H9 (cell line): ENCODE measurements at regions not wholly inside any gene's neighbourhood (a gene's known extent, or its start where the extent isn't known, plus 50 kb on each side); places are given as distances from the start of the nearest gene placed in this dataset.

Experiments used
- DNase-seq: peaks from one replicate; pipeline ENCODE4 v3.0.0-alpha.2; 2017
- H2AFZ ChIP-seq: one replicate; pipeline ENCODE4 v1.6.1; 2013; ENCODE audit warnings: mild to moderate bottlenecking, low read length, control low read depth, moderate library complexity
- H2AK5ac ChIP-seq: 2 replicates; pipeline ENCODE4 v1.6.1; 2013; ENCODE audit warnings: low read length, control low read depth, mixed read lengths; ENCODE audit not compliant: insufficient read length
- H2BK120ac ChIP-seq: one replicate; pipeline ENCODE4 v1.6.1; 2013; ENCODE audit warnings: low read depth, mild to moderate bottlenecking, low read length, control low read depth, inconsistent platforms; ENCODE audit not compliant: poor library complexity, severe bottlenecking
- H2BK12ac ChIP-seq: 2 replicates; pipeline ENCODE4 v1.6.1; 2013; ENCODE audit warnings: low read length, control low read depth, mixed read lengths, low read depth; ENCODE audit not compliant: insufficient read length
- H2BK15ac ChIP-seq: 2 replicates; pipeline ENCODE4 v1.6.1; 2013; ENCODE audit warnings: low read depth, low read length, control low read depth
- H2BK20ac ChIP-seq: one replicate; pipeline ENCODE4 v1.6.1; 2013; ENCODE audit warnings: low read depth, mild to moderate bottlenecking, low read length, control low read depth, inconsistent platforms; ENCODE audit not compliant: poor library complexity, severe bottlenecking
- H2BK5ac ChIP-seq: 2 replicates; pipeline ENCODE4 v1.6.1; 2013; ENCODE audit warnings: low read length, control low read depth, mixed read lengths; ENCODE audit not compliant: insufficient read length
- H3K14ac ChIP-seq: 2 replicates; pipeline ENCODE4 v1.6.1; 2013; ENCODE audit warnings: low read length, control low read depth; ENCODE audit not compliant: insufficient read depth
- H3K18ac ChIP-seq: 2 replicates; pipeline ENCODE4 v1.6.1; 2013; ENCODE audit warnings: low read depth, mild to moderate bottlenecking, mixed read lengths, low read length, control low read depth; ENCODE audit not compliant: insufficient read length
- H3K23ac ChIP-seq: 2 replicates; pipeline ENCODE4 v1.6.1; 2013; ENCODE audit warnings: low read length, control low read depth, mixed read lengths, low read depth; ENCODE audit not compliant: insufficient read length
- H3K23me2 ChIP-seq: 2 replicates; pipeline ENCODE4 v1.6.1; 2013; ENCODE audit warnings: low read depth, mild to moderate bottlenecking, mixed read lengths, low read length, control low read depth; ENCODE audit not compliant: insufficient read length, poor library complexity, severe bottlenecking
- H3K27ac ChIP-seq: 2 replicates; pipeline ENCODE4 v1.5.1; 2013; ENCODE audit warnings: low read length, control low read depth, mixed read lengths, low read depth; ENCODE audit not compliant: insufficient read length
- H3K27me3 ChIP-seq: 2 replicates; pipeline ENCODE4 v1.6.1; 2013; ENCODE audit warnings: low read length, control low read depth, inconsistent platforms; ENCODE audit not compliant: insufficient read depth
- H3K4ac ChIP-seq: 2 replicates; pipeline ENCODE4 v1.6.1; 2013; ENCODE audit warnings: low read depth, mild to moderate bottlenecking, control low read depth, inconsistent platforms, low read length, moderate library complexity
- H3K4me1 ChIP-seq: 2 replicates; pipeline ENCODE4 v1.6.1; 2013; ENCODE audit warnings: low read length, control low read depth, inconsistent platforms; ENCODE audit not compliant: insufficient read depth
- H3K4me2 ChIP-seq: 2 replicates; pipeline ENCODE4 v1.6.1; 2013; ENCODE audit warnings: low read length, control low read depth, mixed read lengths; ENCODE audit not compliant: insufficient read length, insufficient read depth
- H3K56ac ChIP-seq: 2 replicates; pipeline ENCODE4 v1.6.1; 2013; ENCODE audit warnings: low read depth, mild to moderate bottlenecking, mixed read lengths, low read length, control low read depth; ENCODE audit not compliant: insufficient read length
- H3K79me1 ChIP-seq: 2 replicates; pipeline ENCODE4 v1.6.1; 2013; ENCODE audit warnings: low read depth, mild to moderate bottlenecking, moderate library complexity, low read length, control low read depth, inconsistent platforms; ENCODE audit not compliant: insufficient read depth, poor library complexity, severe bottlenecking
- H3K79me2 ChIP-seq: 2 replicates; pipeline ENCODE4 v1.6.1; 2013; ENCODE audit warnings: low read length, control low read depth, inconsistent platforms; ENCODE audit not compliant: insufficient read depth
- H3K9ac ChIP-seq: 2 replicates; pipeline ENCODE4 v1.6.1; 2013; ENCODE audit warnings: low read length, control low read depth, mixed read lengths; ENCODE audit not compliant: insufficient read length; ENCODE audit errors: extremely low read depth
- H3K9me3 ChIP-seq: one replicate; pipeline ENCODE4 v1.6.1; 2013; ENCODE audit warnings: low read depth, low read length, inconsistent platforms; ENCODE audit not compliant: control insufficient read depth
- H3T11ph ChIP-seq: one replicate; pipeline ENCODE4 v1.6.1; 2013; ENCODE audit warnings: mild to moderate bottlenecking, low read length, control low read depth, inconsistent platforms
- H4K20me1 ChIP-seq: one replicate; pipeline ENCODE4 v1.6.1; 2013; ENCODE audit not compliant: control insufficient read depth, insufficient read length, insufficient read depth
- H4K5ac ChIP-seq: 2 replicates; pipeline ENCODE4 v1.6.1; 2013; ENCODE audit warnings: low read depth, mild to moderate bottlenecking, mixed read lengths, low read length, control low read depth; ENCODE audit not compliant: insufficient read length
- H4K8ac ChIP-seq: replicated peaks from 2 replicates; pipeline ENCODE4 v1.6.1; 2013; ENCODE audit warnings: low read length, control low read depth, mixed read lengths, low read depth; ENCODE audit not compliant: insufficient read length
- H4K91ac ChIP-seq: 2 replicates; pipeline ENCODE4 v1.6.1; 2013; ENCODE audit warnings: low read depth, mild to moderate bottlenecking, moderate library complexity, mixed read lengths, low read length, control low read depth; ENCODE audit not compliant: insufficient read length
- H3K27ac Mint-ChIP-seq, 3 experiments: 2 replicates in 2 of 3; 3 replicates in 1 of 3; pipeline ENCODE4 v1.8.0; 2020 to 2021; ENCODE audit warnings: mixed read lengths in 3 of 3, mild to moderate bottlenecking in 1 of 3, moderate library complexity in 1 of 3
- H3K27me3 Mint-ChIP-seq: 2 replicates; pipeline ENCODE4 v1.8.0; 2021; ENCODE audit warnings: low read depth, mild to moderate bottlenecking, moderate library complexity, mixed read lengths
- H3K36me3 Mint-ChIP-seq, 3 experiments: 2 replicates in 2 of 3; 3 replicates in 1 of 3; pipeline ENCODE4 v1.8.0; 2020 to 2021; ENCODE audit warnings: low read depth in 3 of 3, mixed read lengths in 3 of 3; ENCODE audit not compliant: insufficient read depth in 1 of 3
- H3K4me1 Mint-ChIP-seq, 2 experiments: 2 replicates each; pipeline ENCODE4 v1.8.0; 2020; ENCODE audit warnings: mixed read lengths in 2 of 2
- H3K4me3 Mint-ChIP-seq, 2 experiments: 2 replicates in 1 of 2; 3 replicates in 1 of 2; pipeline ENCODE4 v1.8.0; 2020 to 2021; ENCODE audit warnings: mild to moderate bottlenecking in 2 of 2, mixed read lengths in 2 of 2, moderate library complexity in 1 of 2
- H3K9me3 Mint-ChIP-seq, 2 experiments: 2 replicates in 1 of 2; 3 replicates in 1 of 2; pipeline ENCODE4 v1.8.0; 2020; ENCODE audit warnings: mild to moderate bottlenecking in 2 of 2, mixed read lengths in 2 of 2, moderate library complexity in 1 of 2
- WGBS: extraction: QIAGEN DNeasy Blood & Tissue Kit; methylation state at CpG from one replicate; pipeline ENCODE4 v1.1.7; 2013; ENCODE audit warnings: missing lambda C conversion rate, low lambda C conversion rate, mixed read lengths; ENCODE audit not compliant: insufficient read length; ENCODE audit errors: extremely low coverage; 5-methylcytosine and 5-hydroxymethylcytosine counted together
- TF ChIP-seq, protein P1 (sequence below): fragments of 200-600 bp; sonication (generic); conservative IDR thresholded peaks from 3 replicates; pipeline ENCODE4 v1.8.0; 2021; ENCODE audit warnings: antibody characterized with exemption, mild to moderate bottlenecking

DNA sequence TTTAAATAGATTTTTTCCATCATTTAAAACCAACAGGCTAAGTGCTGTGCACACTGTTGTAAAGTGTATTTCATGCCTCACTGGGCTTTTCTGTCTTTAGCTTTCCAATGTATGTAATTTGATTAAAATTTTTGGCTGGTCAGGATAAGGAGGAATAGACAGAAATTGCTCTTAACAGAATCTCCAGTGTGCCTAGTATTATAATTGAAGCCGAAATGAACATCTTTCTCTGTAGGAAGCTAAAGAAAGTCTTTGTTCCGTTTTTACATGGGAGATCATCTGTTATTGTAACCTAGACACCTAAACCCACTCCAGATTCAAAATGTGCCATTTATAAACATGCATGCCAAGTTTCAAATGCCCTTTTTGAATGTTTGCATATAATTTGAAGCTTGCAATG lies 54.5 kb upstream of the SMIM15 start:
- Histone ChIP-seq H3K18ac (no peak overlapping the region), H3K27ac (no peak overlapping the region), H2BK20ac (no peak overlapping the region), H3K56ac (no peak overlapping the region), H3K9me3 (no peaks in the 10 kb centered on the region), H4K20me1 (no peaks in the 10 kb centered on the region), H4K8ac (no peak overlapping the region), H3K14ac (no peak overlapping the region), H3K9ac (no peak overlapping the region), H3K4me1 (no peaks in the 10 kb centered on the region), H4K91ac (no peak overlapping the region), H3K4me2 (no peak overlapping the region), H4K5ac (no peak overlapping the region), H2AFZ (no peak overlapping the region), H3K27me3 (0 out of 2 replicates have a peak, but pooled peaks cover 2% of the 10 kb centered on the region), H3K4ac (no peak overlapping the region), H2BK12ac (no peak overlapping the region), H3K23me2 (no peaks in the 10 kb centered on the region), H2BK5ac (no peak overlapping the region), H3K79me2 (no peaks in the 10 kb centered on the region), H2BK120ac (no peak overlapping the region), H3K79me1 (no peaks in the 10 kb centered on the region), H3T11ph (no peak overlapping the region), H3K23ac (no peak overlapping the region), H2AK5ac (no peak overlapping the region), H2BK15ac (no peak overlapping the region)
- TF ChIP-seq, protein P1, sequence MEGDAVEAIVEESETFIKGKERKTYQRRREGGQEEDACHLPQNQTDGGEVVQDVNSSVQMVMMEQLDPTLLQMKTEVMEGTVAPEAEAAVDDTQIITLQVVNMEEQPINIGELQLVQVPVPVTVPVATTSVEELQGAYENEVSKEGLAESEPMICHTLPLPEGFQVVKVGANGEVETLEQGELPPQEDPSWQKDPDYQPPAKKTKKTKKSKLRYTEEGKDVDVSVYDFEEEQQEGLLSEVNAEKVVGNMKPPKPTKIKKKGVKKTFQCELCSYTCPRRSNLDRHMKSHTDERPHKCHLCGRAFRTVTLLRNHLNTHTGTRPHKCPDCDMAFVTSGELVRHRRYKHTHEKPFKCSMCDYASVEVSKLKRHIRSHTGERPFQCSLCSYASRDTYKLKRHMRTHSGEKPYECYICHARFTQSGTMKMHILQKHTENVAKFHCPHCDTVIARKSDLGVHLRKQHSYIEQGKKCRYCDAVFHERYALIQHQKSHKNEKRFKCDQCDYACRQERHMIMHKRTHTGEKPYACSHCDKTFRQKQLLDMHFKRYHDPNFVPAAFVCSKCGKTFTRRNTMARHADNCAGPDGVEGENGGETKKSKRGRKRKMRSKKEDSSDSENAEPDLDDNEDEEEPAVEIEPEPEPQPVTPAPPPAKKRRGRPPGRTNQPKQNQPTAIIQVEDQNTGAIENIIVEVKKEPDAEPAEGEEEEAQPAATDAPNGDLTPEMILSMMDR = no peak
- Mint-ChIP-seq H3K27me3 (peaks cover 5% of the 10 kb centered on the region), H3K36me3 (no peaks in the 10 kb centered on the region), H3K27ac (no peak overlapping the region), H3K9me3 (peaks cover 0 to 3% of the 10 kb centered on the region in 2 experiments; a peak in 1 of 5 replicates), H3K4me3 (no peak overlapping the region), H3K4me1 (no peaks in the 10 kb centered on the region)
- DNase-seq = no peak
- WGBS = no CpG with 5 or more reads among the region's 2 CpGs
